ENCODE measurements at regions not wholly inside any gene's neighbourhood (a gene's known extent, or its start where the extent isn't known, plus 50 kb on each side); places are given as distances from the start of the nearest gene placed in this dataset.

GRCh38 chr13:50670847-50671496, 172.5 kb downstream of the DLEU7 start:
- no peak for TF ChIP-seq POLR2A (IDR thresholded peaks at IDR 0.05)
- no peak for TF ChIP-seq CTCF (IDR thresholded peaks at IDR 0.05)

All from lower leg skin (tissue), 3 donors.